Upper lobe of left lung (tissue), 4 donors: ENCODE measurements at regions not wholly inside any gene's neighbourhood (a gene's known extent, or its start where the extent isn't known, plus 50 kb on each side); places are given as distances from the start of the nearest gene placed in this dataset.

Experiments used
- CTCF ChIP-seq, 6 experiments: fragments of 450-650 bp in 4 of 6; fragments of 200-600 bp in 2 of 6; sonication (generic) in 2 of 6; IDR thresholded peaks; one replicate each; pipeline ENCODE4 v1.5.1; 2016 to 2019; ENCODE audit warnings: antibody characterized with exemption in 6 of 6
- EP300 ChIP-seq, 4 donors: sonication (generic); formaldehyde crosslinking; IDR thresholded peaks; one replicate each; pipeline ENCODE4 v1.5.1; 2017; ENCODE audit warnings: antibody characterized with exemption in 4 of 4, control low read depth in 2 of 4
- POLR2A ChIP-seq, 4 donors: fragments of 450-650 bp; IDR thresholded peaks; one replicate each; pipeline ENCODE4 v1.5.1; 2016 to 2017; ENCODE audit warnings: antibody characterized with exemption in 4 of 4, mild to moderate bottlenecking in 2 of 4
- POLR2AphosphoS5 ChIP-seq, 2 donors: sonication (generic); formaldehyde crosslinking; IDR thresholded peaks; one replicate each; pipeline ENCODE4 v1.5.1; 2017; ENCODE audit warnings: antibody characterized with exemption in 2 of 2

GRCh38 chr18:78639006-78639950 lies 340.3 kb upstream of the SALL3 start:
- no peak for TF ChIP-seq POLR2AphosphoS5 (IDR thresholded peaks at IDR 0.05)
- TF ChIP-seq CTCF (IDR thresholded peaks at IDR 0.05): no peak
- no peak for TF ChIP-seq POLR2A (IDR thresholded peaks at IDR 0.05)
- no peak for TF ChIP-seq EP300 (IDR thresholded peaks at IDR 0.05)
